Muscle layer of duodenum (tissue), 2 donors: ENCODE measurements at regions not wholly inside any gene's neighbourhood (a gene's known extent, or its start where the extent isn't known, plus 50 kb on each side); places are given as distances from the start of the nearest gene placed in this dataset.
"Not testable (repeated sequence)": the region's sequence is repeated elsewhere in the genome, so short reads cannot be mapped to it uniquely, and the experiment has no call there.

ENCODE experiments used
- H3K27ac ChIP-seq: one replicate; pipeline ENCODE4 v1.7.0; 2013; ENCODE audit warnings: mild to moderate bottlenecking, low read length
- H3K27me3 ChIP-seq: one replicate; pipeline ENCODE4 v1.7.0; 2013; ENCODE audit warnings: low read depth, mild to moderate bottlenecking, control low read depth, low read length
- H3K36me3 ChIP-seq, 2 donors: one replicate each; pipeline ENCODE4 v1.7.0; 2013; ENCODE audit warnings: low read length in 2 of 2, control low read depth in 1 of 2, mild to moderate bottlenecking in 1 of 2; ENCODE audit not compliant: insufficient read depth in 2 of 2, control insufficient read depth in 1 of 2
- H3K4me1 ChIP-seq, 2 donors: one replicate each; pipeline ENCODE4 v1.7.0; 2013; ENCODE audit warnings: low read length in 2 of 2, mild to moderate bottlenecking in 2 of 2, control low read depth in 1 of 2, moderate library complexity in 1 of 2; ENCODE audit not compliant: insufficient read depth in 2 of 2, control insufficient read depth in 1 of 2
- H3K4me3 ChIP-seq, 2 donors: one replicate each; pipeline ENCODE4 v1.7.0; 2013; ENCODE audit warnings: low read length in 2 of 2, low read depth in 1 of 2, mild to moderate bottlenecking in 1 of 2
- H3K9me3 ChIP-seq, 2 donors: one replicate each; pipeline ENCODE4 v1.7.0; 2013; ENCODE audit warnings: low read length in 2 of 2, control low read depth in 1 of 2, mild to moderate bottlenecking in 1 of 2; ENCODE audit not compliant: control insufficient read depth in 1 of 2
- donor health status: healthy.

- H3K4me1 ChIP-seq: no peaks in the 10 kb centered on the region
- H3K27me3 ChIP-seq: no peaks in the 10 kb centered on the region
- no peaks in the 10 kb centered on the region for H3K36me3 ChIP-seq
- H3K4me3 ChIP-seq: no peak overlapping the region
- H3K27ac ChIP-seq: no peak overlapping the region
- no peaks in the 10 kb centered on the region for H3K9me3 ChIP-seq
These were observed 61.4 kb upstream of the ALDH1B1 start for GRCh38 chr9:38331141-38331540.

GRCh38 chr9:38329968-38330367, 62.5 kb upstream of the ALDH1B1 start:
- Histone ChIP-seq H3K27me3 (no peaks in the 10 kb centered on the region), H3K4me1 (no peaks in the 10 kb centered on the region), H3K27ac (no peak overlapping the region), H3K36me3 (no peaks in the 10 kb centered on the region), H3K4me3 (no peak overlapping the region), H3K9me3 (no peaks in the 10 kb centered on the region)

GRCh38 chr9:38328765-38329164, 63.7 kb upstream of the ALDH1B1 start:
- H3K4me3 ChIP-seq: no peak overlapping the region
- no peak overlapping the region for H3K27ac ChIP-seq
- no peaks in the 10 kb centered on the region for H3K36me3 ChIP-seq
- H3K9me3 ChIP-seq: no peaks in the 10 kb centered on the region
- no peaks in the 10 kb centered on the region for H3K4me1 ChIP-seq
- no peaks in the 10 kb centered on the region for H3K27me3 ChIP-seq

- no peak overlapping the region for H3K27ac ChIP-seq
- H3K4me1 ChIP-seq: no peaks in the 10 kb centered on the region
- no peaks in the 10 kb centered on the region for H3K9me3 ChIP-seq
- no peaks in the 10 kb centered on the region for H3K27me3 ChIP-seq
- no peaks in the 10 kb centered on the region for H3K36me3 ChIP-seq
- H3K4me3 ChIP-seq: no peak overlapping the region
These were observed 66.4 kb upstream of the ALDH1B1 start for GRCh38 chr9:38326122-38326521.

GRCh38 chr9:38324213-38324612, 68.3 kb upstream of the ALDH1B1 start:
- not testable (repeated sequence) for H3K4me3 ChIP-seq

DNA sequence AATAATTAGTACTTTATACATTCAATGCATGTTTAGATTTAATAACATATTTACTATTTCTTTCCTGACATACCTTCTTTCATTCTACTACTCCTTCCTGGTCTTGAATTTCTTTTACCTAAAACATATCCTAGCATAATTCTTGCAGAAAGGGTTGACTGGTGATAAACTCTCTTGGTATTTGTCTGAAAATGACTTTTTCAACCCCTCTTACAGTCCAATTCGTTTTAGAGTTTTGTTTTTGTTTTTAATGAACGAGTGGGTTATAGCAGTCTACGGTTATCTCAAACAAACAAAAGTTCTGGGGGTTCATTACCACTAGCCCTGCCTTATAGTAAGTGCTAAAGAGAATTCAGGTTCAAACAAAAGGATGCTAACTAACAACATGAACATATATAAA, 69.6 kb upstream of the ALDH1B1 start:
- no peak overlapping the region for H3K4me3 ChIP-seq
- no peaks in the 10 kb centered on the region for H3K4me1 ChIP-seq
- H3K36me3 ChIP-seq: no peaks in the 10 kb centered on the region
- no peak overlapping the region for H3K27ac ChIP-seq
- H3K9me3 ChIP-seq: no peaks in the 10 kb centered on the region
- H3K27me3 ChIP-seq: no peaks in the 10 kb centered on the region

More at GRCh38 chr9:38324213-38324612, 68.3 kb upstream of the ALDH1B1 start:
- not testable (repeated sequence) for H3K27me3 ChIP-seq, H3K9me3 ChIP-seq, H3K4me1 ChIP-seq, H3K27ac ChIP-seq, H3K36me3 ChIP-seq

GRCh38 chr9:38319496-38320173, 72.9 kb upstream of the ALDH1B1 start:
- Histone ChIP-seq H3K27ac (no peak overlapping the region), H3K4me1 (no peaks in the 10 kb centered on the region), H3K36me3 (no peaks in the 10 kb centered on the region), H3K27me3 (no peaks in the 10 kb centered on the region), H3K4me3 (peak overlapping the region in 1 of 2 donors; percentile 35), H3K9me3 (no peaks in the 10 kb centered on the region)

DNA sequence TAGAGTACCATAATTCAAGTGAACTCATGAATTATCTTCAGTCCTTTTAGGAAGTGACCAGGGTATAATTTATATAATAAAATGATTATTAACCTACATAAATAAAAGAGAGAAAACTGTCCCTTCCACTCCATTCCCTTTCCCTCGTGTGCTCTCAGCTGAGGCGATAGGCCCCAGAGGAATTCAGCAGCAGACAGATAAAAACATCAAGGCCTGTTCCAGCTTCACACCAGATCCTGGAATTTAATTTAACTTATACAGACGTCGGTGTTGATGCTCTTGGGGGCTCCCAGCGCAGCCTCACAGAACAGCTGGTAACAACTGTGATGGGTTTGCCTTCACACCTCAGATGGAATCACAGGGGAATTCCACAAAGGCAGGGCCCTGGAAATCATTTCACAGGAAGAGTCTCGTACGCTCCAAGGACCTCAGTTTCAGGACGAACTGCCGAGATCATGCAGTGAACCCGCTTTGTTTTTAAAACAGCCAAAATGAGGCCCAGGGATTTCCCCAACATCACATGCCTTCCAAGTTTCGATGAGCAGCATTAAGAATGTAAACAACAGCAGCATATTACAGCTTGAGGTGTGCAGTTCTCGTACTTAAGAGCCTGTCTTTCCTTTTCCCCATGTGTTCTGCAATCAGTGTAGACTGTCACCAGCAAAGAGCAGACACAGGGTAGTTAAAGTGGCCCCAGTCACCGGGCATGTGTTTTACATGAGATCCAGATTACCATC, 73.6 kb upstream of the ALDH1B1 start:
- Histone ChIP-seq H3K9me3 (no peaks in the 10 kb centered on the region), H3K4me1 (no peaks in the 10 kb centered on the region), H3K27ac (no peak overlapping the region), H3K36me3 (no peaks in the 10 kb centered on the region), H3K27me3 (no peaks in the 10 kb centered on the region), H3K4me3 (peak overlapping the region in 1 of 2 donors; percentile 35)

GRCh38 chr9:38316166-38316780, 76.2 kb upstream of the ALDH1B1 start:
- H3K9me3 ChIP-seq: no peaks in the 10 kb centered on the region
- no peak overlapping the region for H3K27ac ChIP-seq
- no peaks in the 10 kb centered on the region for H3K27me3 ChIP-seq
- no peaks in the 10 kb centered on the region for H3K36me3 ChIP-seq
- peaks cover 0 to 5% of the 10 kb centered on the region in 2 donors for H3K4me1 ChIP-seq
- no peak overlapping the region for H3K4me3 ChIP-seq

- Histone ChIP-seq H3K27me3 (no peaks in the 10 kb centered on the region), H3K36me3 (no peaks in the 10 kb centered on the region), H3K4me3 (no peak overlapping the region), H3K9me3 (no peaks in the 10 kb centered on the region), H3K27ac (no peak overlapping the region), H3K4me1 (peaks cover 0 to 15% of the 10 kb centered on the region in 2 donors)
These were observed 77.4 kb upstream of the ALDH1B1 start for GRCh38 chr9:38315085-38315595.

GRCh38 chr9:38313421-38313820, 79.1 kb upstream of the ALDH1B1 start:
- no peak overlapping the region for H3K27ac ChIP-seq
- H3K27me3 ChIP-seq: no peaks in the 10 kb centered on the region
- no peaks in the 10 kb centered on the region for H3K9me3 ChIP-seq
- H3K36me3 ChIP-seq: no peaks in the 10 kb centered on the region
- peaks cover 0 to 24% of the 10 kb centered on the region in 2 donors for H3K4me1 ChIP-seq
- H3K4me3 ChIP-seq: no peak overlapping the region
